OCI-LY7 (cell line): ENCODE measurements at regions not wholly inside any gene's neighbourhood (a gene's known extent, or its start where the extent isn't known, plus 50 kb on each side); places are given as distances from the start of the nearest gene placed in this dataset.

Experiments used
- CTCF ChIP-seq: fragments of 200-600 bp; sonication (generic); conservative IDR thresholded peaks from 2 replicates; pipeline ENCODE4 v1.5.1; 2014; ENCODE audit warnings: mild to moderate bottlenecking, antibody characterized with exemption, low read length, moderate library complexity, mixed read lengths
- EZH2phosphoT487 ChIP-seq: fragments of 200-600 bp; sonication (generic); IDR thresholded peaks from 2 replicates; pipeline ENCODE4 v1.6.1; 2018; ENCODE audit warnings: low read depth, borderline replicate concordance, mild to moderate bottlenecking, mixed run types, antibody characterized with exemption, low read length, moderate library complexity, mixed read lengths

- TF ChIP-seq CTCF (no peak), EZH2phosphoT487 (no peak)
Measured at GRCh38 chr12:58765653-58766512, 154.4 kb downstream of the LRIG3 start.
